HEK293 (cell line): ENCODE measurements at regions not wholly inside any gene's neighbourhood (a gene's known extent, or its start where the extent isn't known, plus 50 kb on each side); places are given as distances from the start of the nearest gene placed in this dataset.

Source experiments
- CTCF ChIA-PET: fragments of 350-600 bp; formaldehyde crosslinking; extraction: SDS; loops from one replicate; lab custom pipeline; 2021; ENCODE audit warnings: antibody characterized with exemption; lab: Yijun Ruan, JAX
- POLR2A ChIA-PET: fragments of 300-600 bp; formaldehyde crosslinking; extraction: SDS; loops from one replicate; lab custom pipeline; 2020; ENCODE audit warnings: antibody characterized with exemption, inconsistent platforms; lab: Yijun Ruan, JAX
- H3K27ac ChIP-seq: fragments of 200-500 bp; sonication (Bioruptor generic); 2 replicates; pipeline ENCODE4 v1.5.1; 2014; ENCODE audit warnings: low read depth, low read length, control low read depth, inconsistent platforms; ENCODE audit errors: extremely low read depth
- H3K36me3 ChIP-seq, 2 experiments: fragments of 200-500 bp in 1 of 2; sonication (Bioruptor generic) in 1 of 2; 1 replicate in 1 of 2; 2 replicates in 1 of 2; pipeline ENCODE4 v1.5.1; 2014 to 2017; ENCODE audit warnings: inconsistent platforms in 2 of 2, low read length in 2 of 2; ENCODE audit not compliant: control insufficient read depth in 2 of 2, insufficient read depth in 1 of 2
- H3K4me1 ChIP-seq: fragments of 200-500 bp; sonication (Bioruptor generic); 2 replicates; pipeline ENCODE4 v1.5.1; 2014; ENCODE audit warnings: mild to moderate bottlenecking, low read length, inconsistent platforms; ENCODE audit not compliant: control insufficient read depth, insufficient read depth
- H3K4me3 ChIP-seq: 2 replicates; pipeline ENCODE4 v1.5.1; 2011; ENCODE audit warnings: low read depth, mild to moderate bottlenecking, control low read depth, low read length, moderate library complexity
- H3K9me3 ChIP-seq: fragments of 200-500 bp; sonication (Bioruptor generic); 2 replicates; pipeline ENCODE4 v1.5.1; 2014; ENCODE audit warnings: low read depth, low read length, inconsistent platforms; ENCODE audit not compliant: control insufficient read depth, insufficient read depth
- BCL11A ChIP-seq: fragments of 450-650 bp; formaldehyde crosslinking; IDR thresholded peaks from 2 replicates; pipeline ENCODE4 v1.5.1; 2016; ENCODE audit warnings: low read depth, missing biosample characterization, missing genetic modification characterization
- HOXA7 ChIP-seq: sonication (generic); formaldehyde crosslinking; IDR thresholded peaks from 2 replicates; pipeline ENCODE4 v1.8.1; 2022; ENCODE audit warnings: missing genetic modification reagents, borderline replicate concordance
- HOXC10 ChIP-seq: sonication (generic); formaldehyde crosslinking; IDR thresholded peaks from 2 replicates; pipeline ENCODE4 v1.8.1; 2023; ENCODE audit warnings: mild to moderate bottlenecking, missing genetic modification reagents
- MEIS1 ChIP-seq: sonication (generic); formaldehyde crosslinking; IDR thresholded peaks from 2 replicates; pipeline ENCODE4 v1.8.1; 2022; ENCODE audit warnings: missing genetic modification reagents, mild to moderate bottlenecking, borderline replicate concordance
- RBAK ChIP-seq: fragments of 450-650 bp; formaldehyde crosslinking; IDR thresholded peaks from 2 replicates; pipeline ENCODE4 v1.5.1; 2016; ENCODE audit warnings: missing biosample characterization, missing genetic modification characterization
- SETDB1 ChIP-seq: IDR thresholded peaks from one replicate; pipeline ENCODE4 v1.6.1; 2017; ENCODE audit warnings: mild to moderate bottlenecking, low read length, moderate library complexity, mixed read lengths; ENCODE audit not compliant: insufficient read length
- ZBTB20 ChIP-seq: fragments of 450-650 bp; formaldehyde crosslinking; IDR thresholded peaks from 2 replicates; pipeline ENCODE4 v1.5.1; 2016; ENCODE audit warnings: missing biosample characterization, missing genetic modification characterization
- ZFP3 ChIP-seq: fragments of 450-650 bp; formaldehyde crosslinking; IDR thresholded peaks from 2 replicates; pipeline ENCODE4 v1.5.1; 2016; ENCODE audit warnings: low read depth, missing biosample characterization, missing genetic modification characterization
- ZNF138 ChIP-seq: fragments of 450-650 bp; formaldehyde crosslinking; IDR thresholded peaks from 2 replicates; pipeline ENCODE4 v1.5.1; 2016; ENCODE audit warnings: missing biosample characterization, missing genetic modification characterization, borderline replicate concordance
- ZNF146 ChIP-seq: fragments of 450-650 bp; formaldehyde crosslinking; IDR thresholded peaks from 2 replicates; pipeline ENCODE4 v1.5.1; 2016; ENCODE audit warnings: missing biosample characterization, missing genetic modification characterization
- ZNF155 ChIP-seq: fragments of 450-650 bp; formaldehyde crosslinking; IDR thresholded peaks from 2 replicates; pipeline ENCODE4 v1.5.1; 2016; ENCODE audit warnings: missing biosample characterization, missing genetic modification characterization
- ZNF2 ChIP-seq: fragments of 450-650 bp; formaldehyde crosslinking; IDR thresholded peaks from 2 replicates; pipeline ENCODE4 v1.5.1; 2016; ENCODE audit warnings: missing biosample characterization, missing genetic modification characterization
- ZNF214 ChIP-seq: fragments of 450-650 bp; formaldehyde crosslinking; IDR thresholded peaks from 2 replicates; pipeline ENCODE4 v1.5.1; 2017; ENCODE audit warnings: missing biosample characterization, mild to moderate bottlenecking, missing genetic modification characterization, borderline replicate concordance
- ZNF274 ChIP-seq, 2 experiments: fragments of 200-500 bp in 1 of 2; fragments of 450-650 bp in 1 of 2; sonication (Bioruptor generic) in 1 of 2; formaldehyde crosslinking in 1 of 2; IDR thresholded peaks; 2 replicates each; pipeline versions ENCODE4 v1.5.1 to v1.6.1; 2014 to 2016; ENCODE audit warnings: borderline replicate concordance in 1 of 2, inconsistent platforms in 1 of 2, low read length in 1 of 2, missing biosample characterization in 1 of 2, missing genetic modification characterization in 1 of 2
- ZNF366 ChIP-seq: fragments of 450-650 bp; formaldehyde crosslinking; conservative IDR thresholded peaks from 2 replicates; pipeline ENCODE4 v1.5.1; 2016; ENCODE audit warnings: missing biosample characterization, missing genetic modification characterization
- ZNF37A ChIP-seq: fragments of 450-650 bp; IDR thresholded peaks from 2 replicates; pipeline ENCODE4 v1.5.1; 2018; ENCODE audit warnings: missing biosample characterization, missing genetic modification characterization
- ZNF416 ChIP-seq: fragments of 450-650 bp; formaldehyde crosslinking; IDR thresholded peaks from 2 replicates; pipeline ENCODE4 v1.5.1; 2016; ENCODE audit warnings: missing biosample characterization, missing genetic modification characterization
- ZNF530 ChIP-seq: fragments of 450-650 bp; formaldehyde crosslinking; IDR thresholded peaks from 2 replicates; pipeline ENCODE4 v1.5.1; 2016; ENCODE audit warnings: low read depth, missing biosample characterization, missing genetic modification characterization
- ZNF621 ChIP-seq: fragments of 450-650 bp; formaldehyde crosslinking; IDR thresholded peaks from 2 replicates; pipeline ENCODE4 v1.5.1; 2017; ENCODE audit warnings: missing biosample characterization, missing genetic modification characterization
- ZXDB ChIP-seq: fragments of 450-650 bp; formaldehyde crosslinking; IDR thresholded peaks from 2 replicates; pipeline ENCODE4 v1.5.1; 2016; ENCODE audit warnings: missing biosample characterization, missing genetic modification characterization
- TF ChIP-seq, protein P1 (sequence below): fragments of 450-650 bp; formaldehyde crosslinking; IDR thresholded peaks from 2 replicates; pipeline ENCODE4 v1.5.1; 2016; ENCODE audit warnings: missing biosample characterization, missing genetic modification characterization
- TF ChIP-seq, protein P2 (sequence below): fragments of 450-650 bp; formaldehyde crosslinking; IDR thresholded peaks from 2 replicates; pipeline ENCODE4 v1.5.1; 2017; ENCODE audit warnings: missing biosample characterization, missing genetic modification characterization
- TF ChIP-seq, protein P3 (sequence below): fragments of 450-650 bp; formaldehyde crosslinking; optimal IDR thresholded peaks from 2 replicates; pipeline ENCODE3; 2016; ENCODE audit warnings: missing biosample characterization, mild to moderate bottlenecking, missing genetic modification characterization
- TF ChIP-seq, protein P4 (sequence below): fragments of 450-650 bp; formaldehyde crosslinking; IDR thresholded peaks from 2 replicates; pipeline ENCODE4 v1.5.1; 2016; ENCODE audit warnings: missing biosample characterization, missing genetic modification characterization

DNA sequence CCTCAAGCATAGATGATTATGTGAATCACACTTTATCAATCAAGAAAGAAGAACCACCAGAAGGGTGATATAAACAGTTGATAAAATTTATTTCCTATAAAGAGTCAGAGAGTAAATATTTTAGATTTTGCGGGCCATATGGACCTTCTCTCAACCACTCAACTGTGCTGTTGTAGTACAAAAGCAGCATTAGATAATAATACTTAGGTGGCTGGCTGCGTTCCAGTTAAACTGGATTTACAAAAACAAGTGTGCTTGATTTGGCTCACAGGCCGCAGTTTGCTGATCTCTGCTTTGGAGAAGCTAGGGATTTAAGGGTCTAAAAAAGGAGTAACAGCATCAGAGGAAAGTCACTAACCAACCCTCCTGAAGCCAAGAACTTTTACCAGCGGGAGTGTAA lies 1406.0 kb downstream of the KCNT2 start:
- ChIA-PET POLR2A (no interaction called here), CTCF (no interaction called here)
- Histone ChIP-seq H3K27ac (no peak overlapping the region), H3K9me3 (no peaks in the 10 kb centered on the region), H3K4me3 (no peak overlapping the region), H3K4me1 (no peaks in the 10 kb centered on the region), H3K36me3 (no peaks in the 10 kb centered on the region)
- TF ChIP-seq BCL11A (no peak), ZNF366 (tag by site-specific recombination) (no peak), ZNF146 (tag by site-specific recombination) (no peak), MEIS1 (no peak), ZNF155 (tag by site-specific recombination) (no peak), HOXC10 (CRISPR knock-in tag) (no peak), ZNF530 (tag by site-specific recombination) (no peak)
- TF ChIP-seq, protein P1, sequence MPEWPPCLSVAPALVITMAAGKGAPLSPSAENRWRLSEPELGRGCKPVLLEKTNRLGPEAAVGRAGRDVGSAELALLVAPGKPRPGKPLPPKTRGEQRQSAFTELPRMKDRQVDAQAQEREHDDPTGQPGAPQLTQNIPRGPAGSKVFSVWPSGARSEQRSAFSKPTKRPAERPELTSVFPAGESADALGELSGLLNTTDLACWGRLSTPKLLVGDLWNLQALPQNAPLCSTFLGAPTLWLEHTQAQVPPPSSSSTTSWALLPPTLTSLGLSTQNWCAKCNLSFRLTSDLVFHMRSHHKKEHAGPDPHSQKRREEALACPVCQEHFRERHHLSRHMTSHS (tag by site-specific recombination), result no peak

DNA sequence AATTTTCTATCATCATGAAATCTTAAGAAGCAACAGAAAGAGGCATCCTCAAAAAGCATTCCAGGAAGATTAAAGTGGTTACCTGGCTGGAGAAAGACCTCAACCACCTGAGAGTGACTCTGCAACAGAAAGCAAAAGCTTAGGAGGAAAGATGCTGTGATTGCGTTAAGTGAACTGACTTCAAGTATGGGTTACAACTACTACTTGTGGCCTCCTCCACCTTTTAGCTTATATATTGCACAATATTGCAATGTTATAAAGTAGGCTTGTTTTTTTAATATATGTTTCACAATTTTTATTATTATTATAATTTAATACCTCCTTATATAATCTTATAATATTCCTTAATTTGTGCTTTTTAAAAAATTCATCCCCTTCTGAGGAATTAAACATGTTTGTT lies 1407.5 kb downstream of the KCNT2 start:
- Histone ChIP-seq H3K4me1 (no peaks in the 10 kb centered on the region), H3K36me3 (no peaks in the 10 kb centered on the region)
- TF ChIP-seq, protein P2, sequence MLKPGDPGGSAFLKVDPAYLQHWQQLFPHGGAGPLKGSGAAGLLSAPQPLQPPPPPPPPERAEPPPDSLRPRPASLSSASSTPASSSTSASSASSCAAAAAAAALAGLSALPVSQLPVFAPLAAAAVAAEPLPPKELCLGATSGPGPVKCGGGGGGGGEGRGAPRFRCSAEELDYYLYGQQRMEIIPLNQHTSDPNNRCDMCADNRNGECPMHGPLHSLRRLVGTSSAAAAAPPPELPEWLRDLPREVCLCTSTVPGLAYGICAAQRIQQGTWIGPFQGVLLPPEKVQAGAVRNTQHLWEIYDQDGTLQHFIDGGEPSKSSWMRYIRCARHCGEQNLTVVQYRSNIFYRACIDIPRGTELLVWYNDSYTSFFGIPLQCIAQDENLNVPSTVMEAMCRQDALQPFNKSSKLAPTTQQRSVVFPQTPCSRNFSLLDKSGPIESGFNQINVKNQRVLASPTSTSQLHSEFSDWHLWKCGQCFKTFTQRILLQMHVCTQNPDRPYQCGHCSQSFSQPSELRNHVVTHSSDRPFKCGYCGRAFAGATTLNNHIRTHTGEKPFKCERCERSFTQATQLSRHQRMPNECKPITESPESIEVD (tag by site-specific recombination), result no peak
- no peak for TF ChIP-seq RBAK (tag by site-specific recombination)
- no peak for TF ChIP-seq ZNF214 (tag by site-specific recombination)
- TF ChIP-seq ZNF37A (tag by site-specific recombination), result no peak
- TF ChIP-seq, all 188 proteins: peak for 0
- POLR2A ChIA-PET, result no interaction called here
- no peak overlapping the region for H3K27ac ChIP-seq
- H3K4me3 ChIP-seq, result no peak overlapping the region
- CTCF ChIA-PET, result no interaction called here
- no peaks in the 10 kb centered on the region for H3K9me3 ChIP-seq

DNA sequence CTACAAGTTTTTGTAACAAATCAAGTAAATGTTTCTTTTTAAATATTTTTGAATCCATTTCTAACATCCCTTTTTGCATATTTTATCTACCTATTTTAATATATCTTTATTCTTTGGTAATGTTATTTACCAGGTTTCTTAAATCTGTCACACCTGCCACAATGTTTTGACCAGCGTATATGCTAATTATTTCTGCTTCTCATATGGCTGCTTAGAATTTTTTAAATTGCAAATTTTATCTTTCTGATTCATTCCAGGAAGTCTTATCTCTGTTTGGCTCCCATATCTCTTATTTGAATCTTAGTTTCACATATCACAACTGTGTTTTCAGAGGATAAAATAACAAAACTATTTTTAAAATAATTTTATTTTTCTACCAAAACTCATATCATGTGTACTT lies 1411.1 kb downstream of the KCNT2 start:
- H3K4me3 ChIP-seq, result no peak overlapping the region
- POLR2A ChIA-PET, result no interaction called here
- CTCF ChIA-PET, result no interaction called here
- no peak overlapping the region for H3K27ac ChIP-seq
- H3K9me3 ChIP-seq, result no peaks in the 10 kb centered on the region
- TF ChIP-seq ZNF2, result no peak
- TF ChIP-seq ZXDB (tag by site-specific recombination), result no peak
- TF ChIP-seq ZNF138 (tag by site-specific recombination), result no peak
- TF ChIP-seq ZFP3, result no peak
- TF ChIP-seq, all 188 proteins: peak for 0
- Histone ChIP-seq H3K4me1 (no peaks in the 10 kb centered on the region), H3K36me3 (no peaks in the 10 kb centered on the region)

DNA sequence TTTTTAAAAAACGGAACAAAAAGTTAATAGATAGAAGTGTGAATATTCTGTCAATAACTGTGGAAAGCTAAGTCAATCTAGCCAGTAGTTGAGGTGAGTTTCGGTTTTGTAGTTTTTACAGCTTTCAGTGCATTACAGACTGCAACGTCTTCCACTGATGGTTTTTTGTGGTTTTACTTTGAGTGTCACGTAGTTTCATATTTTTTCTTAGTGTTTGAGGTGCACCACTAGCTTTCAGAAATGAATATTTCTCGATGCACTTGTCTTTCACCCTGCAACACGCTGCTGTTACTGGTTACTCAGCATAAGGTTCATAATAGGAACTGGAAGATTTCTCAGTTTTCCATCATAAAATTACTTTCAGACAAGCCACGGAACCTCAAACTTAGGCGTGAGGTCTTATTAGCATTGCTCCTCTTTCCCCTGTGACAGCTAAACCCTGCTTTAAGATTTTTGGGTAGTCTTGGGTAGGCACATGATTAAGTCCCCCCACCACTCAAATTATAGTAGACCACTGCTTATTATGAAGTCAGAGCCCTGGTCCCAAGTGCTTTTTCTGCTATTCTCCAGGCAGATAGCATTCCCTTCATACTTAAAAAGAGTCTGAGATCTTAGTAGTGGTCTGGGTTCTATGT lies 1412.7 kb downstream of the KCNT2 start:
- POLR2A ChIA-PET, result no interaction called here
- no peaks in the 10 kb centered on the region for H3K36me3 ChIP-seq
- CTCF ChIA-PET, result no interaction called here
- H3K9me3 ChIP-seq, result no peaks in the 10 kb centered on the region
- H3K4me3 ChIP-seq, result no peak overlapping the region
- H3K27ac ChIP-seq, result no peak overlapping the region
- H3K4me1 ChIP-seq, result no peaks in the 10 kb centered on the region
- TF ChIP-seq ZNF274 (IDR thresholded peaks at IDR 0.05; ENCODE audit: low read length), result no peak
- no peak for TF ChIP-seq ZNF274 (tag by site-specific recombination; IDR thresholded peaks at IDR 0.05; ENCODE audit: borderline replicate concordance)
- TF ChIP-seq SETDB1, result no peak
- no peak for TF ChIP-seq ZNF416 (tag by site-specific recombination)
- no peak for TF ChIP-seq HOXA7 (CRISPR knock-in tag)
- no peak for TF ChIP-seq ZBTB20 (tag by site-specific recombination)
- TF ChIP-seq, protein P3, sequence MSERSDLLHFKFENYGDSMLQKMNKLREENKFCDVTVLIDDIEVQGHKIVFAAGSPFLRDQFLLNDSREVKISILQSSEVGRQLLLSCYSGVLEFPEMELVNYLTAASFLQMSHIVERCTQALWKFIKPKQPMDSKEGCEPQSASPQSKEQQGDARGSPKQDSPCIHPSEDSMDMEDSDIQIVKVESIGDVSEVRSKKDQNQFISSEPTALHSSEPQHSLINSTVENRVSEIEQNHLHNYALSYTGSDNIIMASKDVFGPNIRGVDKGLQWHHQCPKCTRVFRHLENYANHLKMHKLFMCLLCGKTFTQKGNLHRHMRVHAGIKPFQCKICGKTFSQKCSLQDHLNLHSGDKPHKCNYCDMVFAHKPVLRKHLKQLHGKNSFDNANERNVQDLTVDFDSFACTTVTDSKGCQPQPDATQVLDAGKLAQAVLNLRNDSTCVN (tag by site-specific recombination), result no peak
- TF ChIP-seq, protein P4, sequence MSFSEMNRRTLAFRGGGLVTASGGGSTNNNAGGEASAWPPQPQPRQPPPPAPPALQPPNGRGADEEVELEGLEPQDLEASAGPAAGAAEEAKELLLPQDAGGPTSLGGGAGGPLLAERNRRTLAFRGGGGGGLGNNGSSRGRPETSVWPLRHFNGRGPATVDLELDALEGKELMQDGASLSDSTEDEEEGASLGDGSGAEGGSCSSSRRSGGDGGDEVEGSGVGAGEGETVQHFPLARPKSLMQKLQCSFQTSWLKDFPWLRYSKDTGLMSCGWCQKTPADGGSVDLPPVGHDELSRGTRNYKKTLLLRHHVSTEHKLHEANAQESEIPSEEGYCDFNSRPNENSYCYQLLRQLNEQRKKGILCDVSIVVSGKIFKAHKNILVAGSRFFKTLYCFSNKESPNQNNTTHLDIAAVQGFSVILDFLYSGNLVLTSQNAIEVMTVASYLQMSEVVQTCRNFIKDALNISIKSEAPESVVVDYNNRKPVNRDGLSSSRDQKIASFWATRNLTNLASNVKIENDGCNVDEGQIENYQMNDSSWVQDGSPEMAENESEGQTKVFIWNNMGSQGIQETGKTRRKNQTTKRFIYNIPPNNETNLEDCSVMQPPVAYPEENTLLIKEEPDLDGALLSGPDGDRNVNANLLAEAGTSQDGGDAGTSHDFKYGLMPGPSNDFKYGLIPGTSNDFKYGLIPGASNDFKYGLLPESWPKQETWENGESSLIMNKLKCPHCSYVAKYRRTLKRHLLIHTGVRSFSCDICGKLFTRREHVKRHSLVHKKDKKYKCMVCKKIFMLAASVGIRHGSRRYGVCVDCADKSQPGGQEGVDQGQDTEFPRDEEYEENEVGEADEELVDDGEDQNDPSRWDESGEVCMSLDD (tag by site-specific recombination), result no peak
- no peak for TF ChIP-seq ZNF621
